ENCODE measurements at regions not wholly inside any gene's neighbourhood (a gene's known extent, or its start where the extent isn't known, plus 50 kb on each side); places are given as distances from the start of the nearest gene placed in this dataset.
"Not testable (repeated sequence)": the region's sequence is repeated elsewhere in the genome, so short reads cannot be mapped to it uniquely, and the experiment has no call there.

- H3K4me3 ChIP-seq (replicated peaks; ENCODE audit: low read depth, low read length) = no peak overlapping the region
- TF ChIP-seq CTCF (IDR thresholded peaks at IDR 0.05; ENCODE audit: low read length, missing control alignments) = no peak
- no peak for DNase-seq (ENCODE audit: low read depth)
These were observed 144.0 kb upstream of the GRK3 start for GRCh38 chr22:25420471-25420924.

GRCh38 chr22:25420925-25421904, 143.3 kb upstream of the GRK3 start:
- no peak for TF ChIP-seq CTCF (IDR thresholded peaks at IDR 0.05; ENCODE audit: low read length, missing control alignments)
- DNase-seq (ENCODE audit: low read depth) = no peak
- no peak overlapping the region for H3K4me3 ChIP-seq (replicated peaks; ENCODE audit: low read depth, low read length)

- H3K4me3 ChIP-seq (replicated peaks; ENCODE audit: low read depth, low read length); DNase-seq (ENCODE audit: low read depth): not testable (repeated sequence)
- TF ChIP-seq CTCF (IDR thresholded peaks at IDR 0.05; ENCODE audit: low read length, missing control alignments) = peak; percentile 48
These were observed 137.8 kb upstream of the GRK3 start for GRCh38 chr22:25426530-25427308.

- DNase-seq (ENCODE audit: low read depth); H3K4me3 ChIP-seq (replicated peaks; ENCODE audit: low read depth, low read length): not testable (repeated sequence)
These were observed 132.7 kb upstream of the GRK3 start for GRCh38 chr22:25431637-25432342.

GRCh38 chr22:25433381-25433970, 131.0 kb upstream of the GRK3 start:
- DNase-seq (ENCODE audit: low read depth); H3K4me3 ChIP-seq (replicated peaks; ENCODE audit: low read depth, low read length): not testable (repeated sequence)

- DNase-seq (ENCODE audit: low read depth) = no peak
- no peak overlapping the region for H3K4me3 ChIP-seq (replicated peaks; ENCODE audit: low read depth, low read length)
- TF ChIP-seq CTCF (IDR thresholded peaks at IDR 0.05; ENCODE audit: low read length, missing control alignments) = no peak
These were observed 126.9 kb upstream of the GRK3 start for GRCh38 chr22:25437414-25438160.

GRCh38 chr22:25447067-25447685, 117.3 kb upstream of the GRK3 start:
- DNase-seq (ENCODE audit: low read depth) = no peak
- H3K4me3 ChIP-seq (replicated peaks; ENCODE audit: low read depth, low read length) = no peak overlapping the region
- no peak for TF ChIP-seq CTCF (IDR thresholded peaks at IDR 0.05; ENCODE audit: low read length, missing control alignments)

All from fibroblast of pulmonary artery (primary cell).